Left renal cortex interstitium (tissue), 4 donors: ENCODE measurements at regions not wholly inside any gene's neighbourhood (a gene's known extent, or its start where the extent isn't known, plus 50 kb on each side); places are given as distances from the start of the nearest gene placed in this dataset.
A peak's percentile ranks its signal among the peaks of the same experiment; 100 is the strongest.
"Not testable (repeated sequence)": the region's sequence is repeated elsewhere in the genome, so short reads cannot be mapped to it uniquely, and the experiment has no call there.

ENCODE experiments used
- DNase-seq, 4 donors: peaks; one replicate each; pipeline ENCODE4 v3.0.0-alpha.2; 2013; ENCODE audit warnings: low read depth in 4 of 4, low spot score in 2 of 4, missing footprints in 1 of 4

DNA sequence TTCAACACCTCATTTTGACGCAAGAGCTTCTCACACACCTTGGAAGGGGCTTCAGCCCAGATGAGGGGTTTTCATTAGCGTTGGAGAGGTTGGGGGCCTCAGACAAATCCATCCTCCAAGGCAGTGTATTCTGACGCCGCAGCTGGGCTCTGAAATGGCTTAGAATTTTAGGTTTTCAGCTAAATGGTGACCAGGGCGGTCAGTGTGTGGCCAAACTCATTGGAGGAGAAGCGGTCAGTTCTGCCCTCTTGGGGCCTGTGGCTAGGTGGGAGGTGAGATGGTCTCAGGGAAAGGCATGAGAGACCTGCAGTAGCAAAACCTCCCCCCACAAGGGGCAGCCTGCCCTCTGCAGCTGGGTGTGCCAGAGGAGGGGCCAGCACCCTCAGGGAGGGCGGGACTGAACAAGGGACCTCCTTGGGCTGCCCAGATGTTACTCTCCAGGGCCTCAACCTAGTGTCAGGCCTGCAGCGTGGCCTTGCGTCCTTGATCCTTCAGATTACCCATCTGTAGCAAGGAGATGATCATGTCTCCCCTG lies 155.8 kb downstream of the URI1 start:
- DNase-seq, result no peak

DNA sequence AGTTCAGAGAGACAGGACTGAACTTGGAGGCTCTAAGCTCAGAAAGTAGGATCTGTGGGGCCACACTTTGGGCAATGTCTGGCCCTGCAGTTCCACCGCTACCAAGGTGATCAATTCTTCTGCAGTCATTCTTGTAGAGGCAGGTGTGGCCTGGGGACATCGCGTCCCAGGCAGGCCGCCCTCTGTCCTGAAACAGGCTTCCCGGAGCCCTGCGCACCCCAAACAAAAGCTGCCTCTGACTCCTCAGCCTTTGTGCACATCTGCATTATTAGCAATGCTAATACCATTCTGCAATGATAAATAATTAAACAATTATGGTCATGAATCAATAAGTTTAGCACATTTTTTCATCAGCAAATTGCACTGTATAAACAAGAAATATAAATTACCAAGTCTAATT lies 160.2 kb downstream of the URI1 start:
- no peak for DNase-seq

DNA sequence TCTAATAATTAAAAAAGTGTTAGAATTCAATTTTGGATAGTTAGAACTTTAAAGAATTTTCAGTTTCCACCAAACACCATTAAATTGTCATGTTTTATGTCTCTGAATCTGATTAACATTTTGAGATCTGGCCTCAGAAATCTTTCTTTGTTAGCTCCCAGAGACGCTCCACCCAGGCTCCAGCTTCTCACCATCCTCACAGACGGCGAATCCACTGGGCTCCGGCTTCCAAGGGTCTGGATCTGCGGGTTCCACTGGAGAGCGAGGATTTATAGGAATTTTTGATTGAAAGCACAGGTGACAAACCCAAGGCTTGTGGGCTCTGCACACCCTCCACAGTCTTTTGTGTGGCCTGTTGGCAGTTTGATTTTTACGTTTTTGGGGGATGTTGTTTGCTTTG lies 160.6 kb downstream of the URI1 start:
- DNase-seq, result no peak

DNA sequence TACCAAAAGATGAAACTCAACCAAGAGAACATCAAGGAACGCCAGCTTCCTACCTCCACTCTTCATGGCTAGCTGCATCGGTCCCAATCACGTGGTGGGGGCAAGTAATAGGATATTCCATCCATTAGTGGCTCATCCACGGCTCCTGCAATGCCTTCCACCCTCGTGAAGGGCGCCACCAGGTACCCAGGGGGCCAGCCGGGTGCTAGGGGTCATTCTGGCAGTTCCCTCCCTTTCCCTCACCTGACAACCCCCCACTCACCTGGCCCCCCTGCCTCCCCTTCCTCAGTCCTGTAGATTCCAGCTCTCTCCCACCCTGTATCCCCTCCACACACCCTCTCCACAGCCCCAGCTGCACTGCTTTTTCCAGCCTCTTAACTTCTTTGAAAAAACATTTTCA lies 161.9 kb downstream of the URI1 start:
- no peak for DNase-seq

DNA sequence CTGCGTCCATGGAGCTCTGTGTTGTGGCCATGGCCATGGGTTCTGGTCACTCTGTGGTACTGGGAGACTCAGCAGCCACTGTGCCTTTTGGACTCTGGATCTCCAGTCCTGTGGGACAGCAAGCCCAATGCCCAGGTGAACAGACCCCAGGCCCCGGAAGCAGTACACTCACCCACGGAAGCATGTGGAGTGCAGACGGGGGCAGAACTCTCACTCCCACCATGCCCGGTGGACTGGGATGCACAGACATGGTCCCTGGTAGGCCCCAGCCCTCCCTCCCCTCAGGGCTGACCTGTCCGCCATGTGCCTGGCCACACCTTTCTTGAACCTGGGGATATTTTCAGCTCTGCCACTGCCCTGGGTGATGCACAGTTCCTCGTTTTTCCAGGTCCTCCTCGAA lies 163.3 kb downstream of the URI1 start:
- DNase-seq, result no peak

DNA sequence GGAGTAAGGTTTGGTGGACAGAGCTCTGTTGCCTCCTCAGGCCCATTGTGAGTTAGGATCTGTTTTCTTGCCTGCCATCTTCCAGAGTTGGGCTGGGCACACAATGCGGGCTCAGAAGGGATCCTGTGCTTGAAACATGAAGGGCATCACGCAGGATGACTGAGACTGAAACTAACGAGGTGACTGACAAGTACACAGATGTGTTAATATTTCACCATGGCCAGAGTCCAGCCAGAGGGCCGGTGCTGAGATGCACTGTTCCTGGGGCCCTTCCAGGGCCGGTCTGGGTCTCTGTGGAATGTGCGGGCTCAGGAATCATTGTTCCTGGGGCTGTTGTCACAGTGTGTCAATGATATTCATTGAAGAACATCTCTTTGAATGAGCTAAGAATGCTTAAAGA lies 163.7 kb downstream of the URI1 start:
- no peak for DNase-seq

DNA sequence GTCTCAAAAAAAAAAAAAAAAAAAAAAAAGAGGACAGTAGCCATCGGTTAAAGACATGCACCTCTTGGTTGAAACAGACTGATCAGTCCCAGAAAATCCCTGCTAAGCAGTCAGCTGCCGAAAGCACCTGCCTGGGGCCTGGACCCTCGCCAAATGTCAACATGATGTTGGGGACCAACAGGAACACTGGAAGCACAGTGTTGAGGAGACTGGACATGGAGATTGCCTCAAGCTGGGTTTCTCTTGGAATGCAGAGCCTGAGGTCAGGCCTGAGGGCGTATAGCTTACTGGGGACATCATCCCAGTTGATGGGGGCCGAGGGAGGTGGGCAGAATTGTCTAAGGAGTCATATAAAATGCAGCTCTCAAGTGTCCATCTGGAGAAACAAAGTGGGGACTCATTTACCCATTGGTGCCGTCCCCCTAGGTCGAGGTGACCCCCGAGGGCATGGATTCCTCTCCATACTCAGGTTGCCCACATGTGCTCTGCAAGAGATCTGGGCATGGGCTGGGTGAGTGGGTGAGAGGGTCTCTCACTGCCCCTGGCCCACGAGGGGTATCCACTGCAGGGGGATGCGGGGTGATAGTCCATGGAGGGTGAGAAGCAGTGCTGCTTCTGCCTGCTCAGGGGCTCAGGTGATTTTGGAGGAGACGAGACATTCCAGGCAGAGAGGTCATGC lies 164.5 kb downstream of the URI1 start:
- no peak for DNase-seq

DNA sequence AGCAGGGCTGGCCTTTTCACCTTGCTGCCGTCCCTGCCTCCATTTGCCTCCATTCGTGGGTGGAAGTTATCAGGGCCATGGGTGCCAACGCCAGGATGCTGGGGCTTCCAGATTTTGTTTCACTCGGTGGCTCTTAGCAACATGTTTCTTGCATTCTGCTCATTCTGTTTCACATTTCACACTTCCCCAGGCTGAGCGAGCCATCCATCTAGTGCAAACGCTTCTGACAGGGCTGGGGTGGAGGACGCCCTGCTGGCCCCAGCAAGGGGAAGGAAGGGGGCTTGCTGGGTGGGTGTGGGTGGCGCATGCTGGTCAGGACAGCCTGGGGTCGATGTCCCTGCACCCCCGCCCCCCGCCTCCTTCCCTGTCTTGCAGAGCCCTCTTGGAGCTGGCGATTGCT lies 165.2 kb downstream of the URI1 start:
- no peak for DNase-seq

DNA sequence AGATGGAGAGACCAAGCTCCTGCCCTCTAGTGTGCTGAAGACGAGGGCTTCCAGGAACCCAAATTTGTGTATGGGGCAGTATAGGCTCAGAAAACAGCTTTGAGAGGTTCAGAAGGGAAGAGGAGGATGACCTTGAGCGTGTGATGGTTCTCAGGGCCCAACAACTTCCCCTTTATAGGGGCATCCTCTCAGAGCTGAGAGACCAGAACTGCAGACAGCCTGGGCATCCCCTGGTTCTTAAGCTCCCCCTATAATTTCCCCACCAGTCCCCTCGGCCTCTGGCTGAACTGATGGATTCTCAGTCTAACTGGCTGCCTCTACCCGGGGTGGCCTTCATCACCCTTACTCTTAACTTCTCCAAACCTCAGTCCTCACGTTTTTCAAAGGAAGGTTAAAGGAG lies 167.5 kb downstream of the URI1 start:
- no peak for DNase-seq

DNA sequence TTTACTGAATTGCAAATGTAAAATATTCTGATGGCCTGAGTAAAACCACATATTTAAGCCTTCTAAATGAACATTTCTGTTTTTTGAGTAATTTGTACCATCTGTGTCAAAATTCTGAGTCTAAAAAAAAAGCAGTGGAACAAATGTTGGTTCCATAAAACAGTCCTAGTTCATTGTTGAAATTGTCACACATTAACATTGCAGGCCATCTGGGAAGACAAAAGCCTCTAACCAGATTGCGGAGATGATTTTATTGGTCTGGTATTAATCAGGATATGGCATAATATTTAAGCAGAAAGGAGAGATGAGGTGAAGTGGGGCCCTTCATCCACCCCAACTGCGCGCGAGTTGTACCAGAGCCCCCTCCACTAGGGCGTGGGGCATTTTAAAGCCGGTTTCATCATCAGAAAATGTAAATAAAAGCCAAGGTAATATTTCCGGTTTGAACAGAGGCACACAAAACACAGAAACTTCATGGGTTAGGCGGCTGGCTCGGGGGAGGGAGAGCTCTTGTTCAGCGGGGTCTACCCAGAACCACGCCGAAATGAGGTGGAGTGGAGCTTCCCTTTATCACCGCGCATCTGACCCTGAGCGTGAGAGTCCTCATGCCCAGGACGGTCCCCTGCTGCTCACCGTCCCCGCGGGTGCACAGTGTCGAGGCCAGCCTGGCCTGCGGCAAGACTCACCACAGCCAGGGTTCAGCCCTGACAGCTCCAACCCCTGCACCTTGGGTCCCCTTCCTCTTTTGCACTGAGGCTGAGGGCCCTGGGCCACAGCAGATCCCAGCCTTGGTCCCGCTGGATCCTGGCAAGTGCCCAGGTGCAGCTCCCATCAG lies 169.2 kb downstream of the URI1 start:
- DNase-seq, result no peak

DNA sequence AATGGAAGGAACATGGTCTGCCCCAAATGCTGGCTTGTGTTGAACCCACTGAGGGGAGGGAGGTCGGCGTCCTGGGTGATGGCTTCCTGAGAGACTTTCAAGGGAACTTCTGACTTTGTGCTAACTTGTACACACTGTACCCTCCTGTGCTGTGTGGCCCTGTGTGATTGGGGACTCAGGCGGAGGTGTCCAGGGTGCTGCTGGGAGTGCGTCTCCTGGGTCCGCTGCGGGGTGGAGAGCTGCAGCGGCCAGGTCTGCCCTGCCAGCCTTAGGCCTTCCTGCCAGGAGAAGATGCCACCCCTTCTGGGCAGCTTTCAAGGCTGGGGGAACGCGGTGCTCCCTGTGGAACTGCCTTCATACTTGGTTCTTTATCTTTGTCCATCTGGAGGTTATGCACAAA lies 170.1 kb downstream of the URI1 start:
- no peak for DNase-seq

DNA sequence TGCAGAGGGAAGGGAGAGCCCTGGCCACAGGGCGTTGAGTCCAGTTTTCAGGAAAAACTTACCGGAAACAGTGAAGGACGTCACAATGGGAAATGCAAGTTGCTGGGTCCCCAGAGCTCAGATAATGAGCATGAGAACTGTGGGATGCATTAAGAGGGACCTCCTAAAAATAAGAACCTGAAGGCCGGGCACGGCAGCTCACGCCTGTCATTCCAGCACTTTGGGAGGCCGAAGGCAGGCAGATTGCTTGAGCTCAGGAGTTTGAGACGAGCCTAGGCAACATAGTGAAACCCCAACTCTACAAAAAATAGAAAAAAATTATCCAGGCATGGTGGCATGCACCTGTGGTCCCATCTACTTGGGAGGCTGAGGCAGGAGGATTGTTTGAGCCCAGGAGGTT lies 170.6 kb downstream of the URI1 start:
- no peak for DNase-seq

DNA sequence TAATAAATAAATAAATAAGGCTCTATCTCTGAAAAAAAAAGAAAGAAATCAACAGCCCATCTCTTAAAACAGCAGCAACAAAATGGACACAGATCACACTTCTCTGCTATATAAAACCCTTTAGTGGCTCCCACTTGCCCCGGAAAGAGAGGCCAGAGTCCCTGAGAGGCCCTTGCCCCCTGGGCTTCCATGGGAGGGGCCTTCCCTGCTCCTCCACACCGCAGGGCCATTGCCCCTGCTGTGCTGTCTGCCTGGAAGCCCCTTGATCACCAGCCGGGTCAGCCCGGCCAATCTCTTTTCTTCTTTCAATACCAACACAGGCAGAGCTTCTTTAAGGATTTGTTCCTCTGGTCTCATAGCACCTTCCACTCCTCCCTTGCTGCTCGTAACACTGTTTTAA lies 171.1 kb downstream of the URI1 start:
- DNase-seq, result no peak

DNA sequence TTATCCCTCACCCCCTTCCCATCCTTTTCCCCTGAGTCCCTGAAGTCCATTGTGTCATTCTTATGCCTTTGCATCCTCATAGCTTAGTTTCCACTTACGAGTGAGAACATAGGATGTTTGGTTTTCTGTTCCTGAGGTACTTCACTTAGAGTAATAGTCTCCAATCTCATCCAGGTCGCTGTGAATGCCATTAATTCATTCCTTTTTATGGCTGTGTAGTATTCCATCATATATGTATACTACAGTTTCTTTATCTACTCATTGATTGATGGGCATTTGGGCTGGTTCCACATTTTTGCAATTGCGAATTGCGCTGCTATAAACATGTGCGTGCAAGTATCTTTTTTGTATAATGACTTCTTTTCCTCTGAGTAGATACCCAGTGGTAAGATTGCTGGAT lies 172.1 kb downstream of the URI1 start:
- DNase-seq, result not testable (repeated sequence)

DNA sequence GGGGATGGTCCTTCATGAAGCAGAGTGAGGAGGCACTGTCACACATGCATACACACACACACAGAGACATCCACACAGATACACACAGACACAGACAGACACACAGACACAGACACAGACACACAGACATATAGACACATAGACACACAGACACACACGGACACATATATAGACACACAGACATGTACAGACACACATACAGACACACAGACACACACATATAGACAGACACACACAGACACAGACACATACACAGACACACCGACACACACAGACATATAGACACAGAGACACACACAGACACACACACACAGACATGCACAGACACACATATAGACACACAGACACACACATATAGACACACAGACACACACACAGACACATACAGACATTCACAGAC lies 173.9 kb downstream of the URI1 start:
- DNase-seq, result no peak

DNA sequence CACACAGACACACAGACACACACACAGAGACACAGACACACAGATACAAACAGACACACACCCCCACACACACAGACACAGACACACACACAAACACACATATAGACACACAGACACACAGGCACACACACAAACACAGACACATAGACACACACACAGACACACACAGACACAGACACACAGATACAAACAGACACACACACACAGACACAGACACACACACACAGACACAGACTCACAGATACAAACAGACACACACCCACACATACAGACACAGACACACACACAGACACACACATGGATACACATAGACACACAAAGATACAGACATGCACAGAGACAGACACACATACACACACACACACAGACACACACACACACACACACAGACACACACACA lies 174.5 kb downstream of the URI1 start:
- DNase-seq, result no peak

DNA sequence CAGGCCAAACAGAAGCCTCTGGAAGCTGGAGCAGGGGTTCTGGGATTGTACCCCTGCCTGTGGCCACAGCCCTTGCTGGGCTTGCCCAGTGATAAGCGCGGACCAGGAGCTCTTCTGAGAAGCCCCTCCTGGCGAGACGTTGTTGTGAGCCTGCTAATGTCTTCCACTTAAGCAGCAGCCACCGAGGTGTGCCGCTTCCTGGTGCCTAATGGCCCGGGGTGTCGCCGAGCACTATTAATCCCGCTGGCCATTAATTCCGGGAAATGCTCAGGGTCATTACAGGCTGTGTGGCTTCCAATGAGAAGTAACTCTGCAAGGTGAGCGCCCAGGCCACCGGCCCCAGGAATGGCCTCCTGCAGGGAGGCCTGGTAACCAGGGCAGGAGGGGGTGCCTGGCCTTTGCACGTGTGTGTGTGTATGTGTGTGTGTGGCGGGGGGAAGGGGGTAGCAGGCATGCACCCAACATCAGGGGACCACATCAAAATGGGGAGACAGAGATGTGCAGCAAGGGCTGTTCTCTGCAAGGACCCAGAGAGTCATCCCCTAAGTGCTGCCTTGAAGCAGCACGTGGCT lies 175.0 kb downstream of the URI1 start:
- DNase-seq, result peak in 1 of 4 donors; percentile 27

DNA sequence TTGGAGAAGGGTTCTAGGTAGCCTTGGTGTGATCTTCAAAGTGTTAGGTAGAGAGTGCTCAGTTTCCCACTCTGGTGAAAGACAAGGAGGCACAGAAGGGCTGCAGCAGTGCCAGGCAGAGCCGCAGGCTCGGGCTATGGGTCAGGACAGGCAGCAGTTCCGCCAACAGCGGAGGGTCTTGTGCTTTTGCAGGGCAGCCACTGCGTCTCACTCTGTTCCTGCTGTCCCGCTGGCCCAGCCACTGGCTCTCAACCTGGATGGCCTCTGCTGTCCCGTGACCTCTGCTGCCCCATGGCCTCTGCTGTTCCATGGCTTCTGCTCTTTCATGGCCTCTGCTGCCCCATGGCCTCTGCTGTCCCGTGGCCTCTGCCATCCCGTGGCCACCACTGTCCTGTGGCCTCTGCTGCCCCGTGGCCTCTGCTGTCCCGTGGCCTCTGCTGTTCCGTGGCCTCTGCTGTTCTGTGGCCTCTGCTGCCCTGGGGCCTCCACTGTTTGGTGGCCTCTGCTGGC lies 175.7 kb downstream of the URI1 start:
- DNase-seq, result no peak

DNA sequence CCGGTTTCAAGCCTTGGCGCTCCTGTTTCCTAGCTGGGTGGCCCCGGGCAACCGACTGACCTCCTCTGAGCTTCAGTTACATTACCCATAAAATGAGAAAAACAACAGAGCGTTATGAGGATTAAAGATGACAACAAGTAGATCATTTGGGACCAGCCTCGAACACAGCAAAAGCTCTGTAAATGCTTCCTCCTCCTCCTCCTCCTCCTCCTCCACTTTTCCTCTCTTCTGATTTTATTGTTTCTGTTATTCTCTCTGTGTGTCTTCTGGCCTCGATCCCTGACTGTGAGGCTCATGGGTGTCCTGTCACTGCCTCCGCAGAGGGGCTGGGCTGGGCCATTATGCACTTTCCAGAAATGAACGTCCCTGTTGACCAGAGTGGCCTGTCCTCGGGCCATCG lies 176.2 kb downstream of the URI1 start:
- no peak for DNase-seq

DNA sequence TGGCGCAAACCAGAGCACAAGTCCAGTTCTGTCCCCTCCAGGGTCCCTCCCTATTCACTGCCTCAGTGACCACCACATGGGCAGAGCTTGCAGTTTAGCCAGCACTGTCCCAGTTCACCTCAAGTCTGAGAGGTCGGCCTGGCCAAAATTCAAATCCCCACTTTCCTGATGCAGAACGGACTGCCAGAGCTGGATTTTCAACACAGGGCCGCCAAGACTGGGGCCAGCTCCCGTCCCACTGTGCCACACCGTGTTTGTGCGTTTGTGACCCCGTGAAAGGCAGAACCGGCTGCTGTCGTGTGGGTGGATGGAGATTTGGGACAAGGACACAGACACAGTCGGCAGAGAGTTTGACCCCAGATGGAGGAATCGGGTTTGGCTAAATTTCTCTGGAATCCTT lies 176.7 kb downstream of the URI1 start:
- no peak for DNase-seq

DNA sequence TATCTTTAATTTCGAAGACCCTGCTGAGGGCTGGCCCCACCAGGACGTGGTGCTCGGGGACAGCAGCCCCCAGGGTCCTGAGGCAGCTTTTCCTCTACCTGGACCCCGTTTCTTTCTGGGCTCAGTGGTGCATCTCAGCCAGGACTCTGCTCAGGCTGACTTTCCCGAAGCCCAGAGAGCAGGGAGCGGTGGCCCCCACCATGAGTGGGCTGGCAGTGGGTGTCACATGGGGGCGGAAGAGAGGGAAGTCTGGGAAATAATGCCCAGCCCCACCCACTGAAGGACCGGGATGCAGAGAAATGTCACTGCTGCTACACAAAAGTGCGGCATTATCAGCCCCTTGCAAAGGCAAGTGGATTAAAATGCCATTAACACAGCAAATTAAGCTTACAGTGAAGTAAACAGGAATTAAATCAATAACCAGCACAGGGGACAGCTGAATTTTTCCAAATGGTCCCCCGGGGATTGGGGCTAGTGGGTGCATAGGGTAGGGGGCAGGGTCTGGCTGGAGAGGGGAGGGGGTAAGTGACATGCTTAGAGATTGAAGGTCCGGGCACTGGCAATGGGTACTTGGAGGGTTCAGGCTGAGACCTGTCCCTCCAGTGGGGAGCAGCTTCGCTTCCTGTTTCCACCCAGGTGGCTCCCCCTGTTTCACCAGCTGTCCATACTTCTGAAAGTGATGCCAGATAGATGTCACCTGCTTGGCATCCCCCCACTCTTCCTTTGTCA lies 177.3 kb downstream of the URI1 start:
- DNase-seq, result no peak
